ENCODE measurements at regions not wholly inside any gene's neighbourhood (a gene's known extent, or its start where the extent isn't known, plus 50 kb on each side); places are given as distances from the start of the nearest gene placed in this dataset.
"Not testable (repeated sequence)": the region's sequence is repeated elsewhere in the genome, so short reads cannot be mapped to it uniquely, and the experiment has no call there.

- no peak for DNase-seq
Measured at GRCh38 chr17:77833769-77834168, 124.7 kb upstream of the TNRC6C start.

DNA sequence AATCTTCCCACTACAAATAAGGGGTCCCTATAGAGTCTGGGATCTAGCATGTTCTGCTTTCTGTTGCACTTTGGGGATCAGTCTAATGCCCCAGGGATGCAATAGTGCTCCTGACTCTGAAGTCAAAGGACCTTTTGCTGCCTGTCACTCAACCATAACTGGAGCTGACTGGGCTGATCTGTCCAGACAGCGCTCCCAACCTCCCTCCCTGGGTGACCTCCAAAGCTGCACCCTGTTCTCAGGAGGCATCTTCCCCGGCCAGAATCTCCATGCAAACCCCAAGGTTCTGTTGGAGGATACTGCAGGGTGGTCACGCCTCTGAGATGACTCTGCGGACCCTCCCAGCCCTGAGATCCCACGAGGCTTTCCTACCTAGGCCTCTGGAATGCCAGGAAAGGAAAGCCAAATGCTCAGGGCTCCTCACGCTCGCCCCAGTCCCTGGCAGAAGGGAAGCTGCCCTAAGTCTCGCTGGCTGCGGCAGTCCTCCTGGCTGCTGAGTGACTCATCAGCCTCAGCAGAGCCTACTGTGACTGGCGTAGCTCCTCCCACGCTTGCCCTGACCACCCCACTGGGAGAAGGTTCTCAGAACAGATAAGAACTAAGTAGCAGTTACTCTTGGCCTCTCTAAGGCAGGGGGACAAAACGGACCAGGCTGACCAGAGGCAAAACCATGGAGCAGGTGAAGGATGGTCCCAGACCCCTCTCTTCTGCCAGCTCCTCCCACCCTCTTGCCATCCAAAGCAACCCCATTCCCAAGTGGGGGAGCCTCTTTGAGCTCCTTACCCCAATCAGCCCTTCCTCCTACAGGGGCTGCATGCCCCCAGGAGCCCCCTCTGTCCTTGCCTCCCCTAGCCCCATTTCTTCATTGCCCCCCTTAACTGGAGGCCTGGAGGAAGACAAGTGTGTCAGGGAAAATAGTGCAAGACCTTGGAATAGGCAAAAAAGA, 124.1 kb upstream of the TNRC6C start:
- DNase-seq: peak; percentile 52 to 66

DNA sequence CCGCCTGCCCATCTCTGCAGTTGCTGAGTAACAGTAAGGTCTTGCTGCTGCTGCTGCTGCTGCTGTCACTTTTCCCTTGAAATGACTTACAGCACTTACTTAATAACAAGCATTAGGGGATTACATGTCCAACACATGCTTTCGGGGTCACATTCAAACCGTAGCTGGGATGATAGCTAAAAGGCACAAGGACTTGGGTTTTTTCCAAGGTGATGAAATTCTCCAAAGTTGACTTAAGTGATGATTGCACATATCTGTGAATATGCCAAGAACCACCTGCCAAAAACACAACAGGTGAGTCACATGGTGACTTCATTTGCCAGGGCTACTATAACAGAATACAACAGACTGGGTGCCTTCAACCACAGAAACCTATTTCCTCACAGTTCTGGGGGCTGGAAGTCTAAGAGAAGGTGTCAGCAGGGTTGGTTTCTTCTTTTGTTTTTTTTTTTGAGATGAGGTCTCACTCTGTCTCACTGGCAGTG, 121.9 kb upstream of the TNRC6C start:
- peak; percentile 13 to 17 for DNase-seq

GRCh38 chr17:77837072-77837471, 121.4 kb upstream of the TNRC6C start:
- DNase-seq: not testable (repeated sequence)

DNA sequence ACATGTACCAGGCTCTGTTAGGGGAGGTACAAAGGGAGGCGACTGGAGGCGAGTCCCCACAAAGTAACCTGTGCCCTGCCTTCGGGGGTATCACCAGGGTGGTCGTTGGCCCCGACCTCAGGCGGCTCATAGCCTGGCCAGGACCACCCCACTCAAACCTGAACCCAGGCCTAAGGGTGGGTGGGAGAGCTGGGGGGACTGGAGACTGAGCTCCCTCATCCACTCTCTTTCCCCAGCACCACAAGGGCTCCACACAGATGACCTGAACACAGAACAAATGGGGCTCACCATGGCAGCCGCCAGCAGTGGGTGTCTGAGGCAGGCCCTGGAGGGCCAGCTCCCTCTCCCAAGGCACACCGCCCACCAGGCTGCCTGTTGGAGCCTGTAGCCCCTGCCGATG, 120.6 kb upstream of the TNRC6C start:
- DNase-seq: no peak

- no peak for DNase-seq
Measured at GRCh38 chr17:77838748-77839697, 119.5 kb upstream of the TNRC6C start.

- no peak for DNase-seq
Measured at GRCh38 chr17:77839698-77840512, 118.6 kb upstream of the TNRC6C start.

GRCh38 chr17:77840513-77841165, 117.9 kb upstream of the TNRC6C start:
- DNase-seq: no peak

DNA sequence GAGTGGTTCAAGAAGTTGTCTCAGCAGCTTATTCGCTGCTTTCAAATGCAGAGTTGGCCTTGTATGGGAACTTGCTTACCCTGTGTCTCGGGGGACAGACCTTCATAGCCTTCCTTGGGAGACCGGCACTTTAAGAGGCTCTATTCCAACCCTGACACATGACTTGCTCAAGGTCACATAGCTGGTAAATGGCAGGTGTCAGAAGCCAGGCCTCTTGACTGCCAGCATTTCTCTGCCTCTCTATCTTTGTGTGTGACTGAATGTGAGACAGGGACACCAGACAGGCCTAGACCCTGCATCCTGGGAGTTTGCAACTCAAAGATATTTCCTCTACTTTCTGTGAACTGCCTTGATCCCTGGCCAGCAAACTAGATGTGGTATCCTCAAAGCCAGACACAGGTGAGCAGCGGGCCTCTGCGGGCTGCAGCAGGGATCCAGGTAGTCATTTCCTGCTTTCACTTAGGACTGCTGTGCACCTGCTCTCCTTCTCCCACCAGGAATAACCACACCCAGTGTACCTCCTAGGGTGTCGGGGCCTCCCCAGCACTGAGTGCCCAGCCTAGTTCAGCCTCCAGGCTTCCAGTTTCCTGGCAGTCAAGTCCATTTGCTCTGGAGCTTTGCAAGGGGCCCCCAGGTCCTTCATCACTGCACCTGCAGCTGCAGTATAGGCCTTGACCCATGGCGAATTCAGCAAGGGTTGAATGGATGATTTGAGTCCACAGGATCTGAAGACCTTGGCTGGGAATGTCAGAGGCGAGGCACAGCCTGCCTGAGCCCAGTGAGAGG, 116.6 kb upstream of the TNRC6C start:
- DNase-seq: no peak

GRCh38 chr17:77842528-77843147, 115.9 kb upstream of the TNRC6C start:
- no peak for DNase-seq

DNA sequence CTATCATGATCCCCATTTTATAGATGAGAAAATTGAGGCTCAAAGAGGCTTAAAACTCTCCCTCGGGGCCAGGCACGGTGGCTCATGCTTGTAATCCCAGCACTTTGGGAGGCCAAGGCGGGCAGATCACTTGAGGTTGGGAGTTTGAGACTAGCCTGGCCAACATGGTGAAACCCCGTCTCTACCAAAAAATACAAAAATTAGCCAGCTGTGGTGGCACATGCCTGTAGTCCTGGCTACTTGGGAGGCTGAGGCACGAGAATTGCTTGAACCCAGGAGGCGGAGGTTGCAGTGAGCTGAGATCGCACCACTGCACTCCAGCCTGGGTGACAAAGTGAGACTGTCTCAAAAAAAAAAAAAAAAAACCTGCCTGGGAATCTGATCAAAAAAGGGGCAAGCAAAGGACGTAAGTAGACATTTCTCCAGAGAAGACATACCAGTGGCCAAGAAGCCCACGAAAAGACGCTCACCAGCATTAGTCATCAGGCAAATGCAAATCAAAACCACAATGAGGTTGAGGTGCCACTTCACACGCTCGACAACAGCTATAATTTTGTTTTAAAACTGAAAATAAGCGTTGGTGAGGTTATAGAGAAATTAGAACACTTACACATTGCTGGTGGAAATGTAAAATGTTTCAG, 115.1 kb upstream of the TNRC6C start:
- DNase-seq: peak; percentile 76 to 77

DNA sequence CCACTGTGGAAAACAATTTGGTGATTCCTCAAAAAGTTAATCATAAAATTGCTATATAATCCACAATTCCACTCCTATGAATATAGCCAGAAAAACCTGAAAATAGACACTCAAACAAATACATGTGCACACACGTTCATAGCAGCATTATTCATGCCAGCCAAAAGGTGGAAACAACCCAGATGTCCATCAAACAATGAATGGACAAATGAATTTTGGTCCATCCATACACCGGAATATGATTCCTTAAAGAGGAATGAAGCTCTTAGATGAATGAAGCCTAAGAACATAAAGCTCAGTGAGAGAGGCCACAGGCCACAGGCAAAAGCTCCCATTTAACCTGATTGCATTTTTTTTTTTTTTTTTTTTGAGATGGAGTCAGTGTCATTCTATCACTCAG, 114.6 kb upstream of the TNRC6C start:
- no peak for DNase-seq

- DNase-seq: no peak
Measured at GRCh38 chr17:77844681-77845080, 113.8 kb upstream of the TNRC6C start.

- DNase-seq: no peak
Measured at GRCh38 chr17:77845541-77846225, 112.8 kb upstream of the TNRC6C start.

DNA sequence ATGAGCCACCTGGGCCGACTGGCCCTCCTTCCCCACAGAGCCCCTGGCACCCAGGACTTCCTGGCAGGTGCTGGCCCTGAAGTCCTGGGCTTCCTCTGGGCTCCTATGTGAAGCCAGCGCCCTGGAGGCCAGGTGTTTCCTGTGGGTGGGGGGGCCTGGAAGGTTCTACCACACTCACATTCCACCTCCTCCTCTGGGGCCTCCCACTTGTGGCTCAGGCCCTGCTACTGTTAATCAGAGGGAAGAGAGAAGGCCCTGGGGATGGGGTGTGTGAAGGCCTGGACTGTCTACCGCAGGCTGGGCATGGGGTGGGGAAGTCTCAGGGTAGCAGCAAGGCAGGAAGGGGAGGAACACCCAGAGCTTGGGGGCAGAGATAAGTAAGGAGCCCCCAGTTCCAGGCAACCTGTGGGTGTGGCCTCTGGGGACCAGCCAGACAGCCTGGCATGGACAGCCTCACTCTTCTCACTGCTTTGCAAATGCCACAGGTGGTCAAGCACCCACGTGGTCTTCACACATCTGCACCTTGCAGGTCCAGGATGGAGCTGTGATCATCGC, 111.9 kb upstream of the TNRC6C start:
- no peak for DNase-seq

- DNase-seq: no peak
Measured at GRCh38 chr17:77847221-77848085, 111.0 kb upstream of the TNRC6C start.

DNA sequence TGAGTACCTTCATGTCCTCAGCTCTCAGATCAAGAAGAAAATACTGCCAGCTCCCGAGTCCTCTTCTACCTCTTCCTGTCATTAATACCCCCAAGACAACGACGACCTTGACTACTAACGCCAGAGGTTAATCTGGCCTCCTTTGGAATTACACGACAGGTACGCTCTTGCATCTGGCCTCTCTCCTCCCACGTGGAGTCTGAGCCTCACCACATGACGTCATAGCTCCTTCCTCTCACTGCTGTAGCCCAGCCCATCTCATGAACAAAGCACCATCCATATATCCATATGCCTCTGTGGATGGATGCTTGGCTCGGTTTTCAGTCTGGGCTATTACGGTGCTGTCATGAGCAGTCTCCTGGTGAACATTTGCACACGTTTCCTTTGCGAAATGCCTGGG, 110.2 kb upstream of the TNRC6C start:
- DNase-seq: no peak

DNA sequence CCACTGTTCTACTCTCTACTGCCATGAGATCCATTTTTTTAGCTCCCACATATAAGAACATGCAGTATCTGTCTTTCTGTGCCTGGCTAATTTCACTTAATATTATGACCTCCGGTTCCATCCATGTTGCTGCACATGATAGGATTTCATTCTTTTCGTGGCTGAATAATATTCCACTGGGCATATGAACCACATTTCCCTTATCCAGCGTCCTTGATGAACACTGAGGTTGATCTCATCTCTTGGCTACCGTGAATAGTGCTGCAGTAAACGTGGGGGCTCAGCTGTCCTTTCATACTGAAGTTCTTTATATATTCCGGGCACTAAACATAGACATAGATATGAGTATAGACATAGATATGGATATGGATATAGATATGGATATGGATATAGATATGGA, 109.3 kb upstream of the TNRC6C start:
- no peak for DNase-seq

All from CD4-positive, alpha-beta T cell treated with Interleukin-1 beta for 1 hour (primary cell).